ENCODE measurements at regions not wholly inside any gene's neighbourhood (a gene's known extent, or its start where the extent isn't known, plus 50 kb on each side); places are given as distances from the start of the nearest gene placed in this dataset.

DNA sequence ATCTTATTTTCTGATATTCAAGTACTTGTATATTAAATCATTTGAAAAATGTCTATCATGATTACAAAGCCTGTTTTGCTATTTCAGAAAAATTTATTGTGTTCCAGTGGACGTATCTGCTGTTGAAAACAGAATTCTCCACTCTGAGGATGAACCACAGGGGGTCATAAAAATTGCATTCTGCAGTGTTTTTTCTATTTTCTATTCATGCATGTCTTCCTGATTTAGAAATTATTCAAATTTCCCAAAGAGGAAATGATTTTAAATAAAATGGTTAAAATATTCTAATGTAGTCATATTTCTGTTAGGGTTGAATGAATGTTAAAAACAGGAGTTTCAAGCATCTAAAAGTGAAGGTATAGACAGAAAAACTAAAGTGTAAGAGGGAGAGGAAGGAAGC is 111.5 kb upstream of the ANKRD55 start:
- H3K4me3 ChIP-seq: no peak overlapping the region
- H3K27me3 ChIP-seq: no peaks in the 10 kb centered on the region
- H3K27ac ChIP-seq: no peak overlapping the region
- peaks cover 0 to 17% of the 10 kb centered on the region in 2 donors for H3K4me1 ChIP-seq
- ATAC-seq (no peak), DNase-seq (no peak)
- intact Hi-C loops (cut with DNase I): no loop called here
- no peaks in the 10 kb centered on the region for H3K36me3 ChIP-seq
- TF ChIP-seq, protein P1, sequence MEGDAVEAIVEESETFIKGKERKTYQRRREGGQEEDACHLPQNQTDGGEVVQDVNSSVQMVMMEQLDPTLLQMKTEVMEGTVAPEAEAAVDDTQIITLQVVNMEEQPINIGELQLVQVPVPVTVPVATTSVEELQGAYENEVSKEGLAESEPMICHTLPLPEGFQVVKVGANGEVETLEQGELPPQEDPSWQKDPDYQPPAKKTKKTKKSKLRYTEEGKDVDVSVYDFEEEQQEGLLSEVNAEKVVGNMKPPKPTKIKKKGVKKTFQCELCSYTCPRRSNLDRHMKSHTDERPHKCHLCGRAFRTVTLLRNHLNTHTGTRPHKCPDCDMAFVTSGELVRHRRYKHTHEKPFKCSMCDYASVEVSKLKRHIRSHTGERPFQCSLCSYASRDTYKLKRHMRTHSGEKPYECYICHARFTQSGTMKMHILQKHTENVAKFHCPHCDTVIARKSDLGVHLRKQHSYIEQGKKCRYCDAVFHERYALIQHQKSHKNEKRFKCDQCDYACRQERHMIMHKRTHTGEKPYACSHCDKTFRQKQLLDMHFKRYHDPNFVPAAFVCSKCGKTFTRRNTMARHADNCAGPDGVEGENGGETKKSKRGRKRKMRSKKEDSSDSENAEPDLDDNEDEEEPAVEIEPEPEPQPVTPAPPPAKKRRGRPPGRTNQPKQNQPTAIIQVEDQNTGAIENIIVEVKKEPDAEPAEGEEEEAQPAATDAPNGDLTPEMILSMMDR (IDR thresholded peaks at IDR 0.05): no peak
- H3K9me3 ChIP-seq: peaks cover 0 to 2% of the 10 kb centered on the region in 2 donors

DNA sequence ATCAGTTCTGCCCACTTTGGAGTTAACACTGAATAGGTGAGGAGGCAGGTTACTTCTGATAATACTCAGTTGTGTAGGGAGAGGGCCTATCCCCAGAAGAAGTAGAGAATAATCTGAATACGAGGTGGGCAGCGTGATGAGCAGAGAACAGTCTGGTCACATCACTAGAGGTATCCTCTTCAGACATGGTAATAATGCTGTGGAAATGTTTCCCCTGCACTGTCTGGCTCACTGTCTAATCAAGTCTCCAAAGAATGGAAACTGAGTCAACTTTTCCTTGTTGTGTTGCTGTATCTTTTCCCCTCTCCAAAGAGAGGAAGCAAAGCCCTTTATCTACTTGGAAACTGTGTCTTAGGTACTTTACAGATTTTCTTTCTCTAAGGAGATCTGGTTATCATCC is 110.9 kb upstream of the ANKRD55 start:
- H3K27ac ChIP-seq: no peak overlapping the region
- ATAC-seq (no peak), DNase-seq (no peak)
- H3K4me1 ChIP-seq: peaks cover 0 to 15% of the 10 kb centered on the region in 2 donors
- TF ChIP-seq, protein P1 (IDR thresholded peaks at IDR 0.05): no peak
- H3K36me3 ChIP-seq: no peaks in the 10 kb centered on the region
- intact Hi-C loops (cut with DNase I): no loop called here
- no peak overlapping the region for H3K4me3 ChIP-seq
- H3K9me3 ChIP-seq: peaks cover 0 to 2% of the 10 kb centered on the region in 2 donors
- H3K27me3 ChIP-seq: no peaks in the 10 kb centered on the region

DNA sequence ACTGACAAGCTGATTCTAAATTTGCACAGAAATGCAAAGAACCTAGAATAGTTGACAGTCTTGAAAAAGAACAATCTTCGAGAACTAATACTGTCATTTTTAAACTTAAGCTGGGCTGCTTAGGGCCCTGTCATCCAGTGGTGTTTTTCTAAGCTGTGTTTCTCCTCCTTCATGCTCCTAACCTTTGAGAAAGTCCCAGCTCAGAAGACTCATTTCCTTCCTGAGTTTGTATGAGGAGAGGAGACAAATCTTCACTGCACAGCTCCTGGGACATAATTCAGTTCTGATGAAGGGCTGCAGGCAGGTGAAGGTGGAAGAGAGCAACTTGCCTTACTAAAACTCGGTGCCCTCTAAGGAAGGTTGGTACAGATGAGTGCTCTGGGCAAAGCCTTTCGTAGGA is 109.5 kb upstream of the ANKRD55 start:
- Histone ChIP-seq H3K27ac (no peak overlapping the region), H3K27me3 (no peaks in the 10 kb centered on the region), H3K36me3 (no peaks in the 10 kb centered on the region), H3K9me3 (peaks cover 0 to 2% of the 10 kb centered on the region in 2 donors), H3K4me3 (no peak overlapping the region), H3K4me1 (peaks cover 0 to 12% of the 10 kb centered on the region in 2 donors)
- DNase-seq: no peak
- intact Hi-C loops (cut with DNase I): no loop called here
- ATAC-seq: no peak
- TF ChIP-seq, protein P1 (IDR thresholded peaks at IDR 0.05): no peak

DNA sequence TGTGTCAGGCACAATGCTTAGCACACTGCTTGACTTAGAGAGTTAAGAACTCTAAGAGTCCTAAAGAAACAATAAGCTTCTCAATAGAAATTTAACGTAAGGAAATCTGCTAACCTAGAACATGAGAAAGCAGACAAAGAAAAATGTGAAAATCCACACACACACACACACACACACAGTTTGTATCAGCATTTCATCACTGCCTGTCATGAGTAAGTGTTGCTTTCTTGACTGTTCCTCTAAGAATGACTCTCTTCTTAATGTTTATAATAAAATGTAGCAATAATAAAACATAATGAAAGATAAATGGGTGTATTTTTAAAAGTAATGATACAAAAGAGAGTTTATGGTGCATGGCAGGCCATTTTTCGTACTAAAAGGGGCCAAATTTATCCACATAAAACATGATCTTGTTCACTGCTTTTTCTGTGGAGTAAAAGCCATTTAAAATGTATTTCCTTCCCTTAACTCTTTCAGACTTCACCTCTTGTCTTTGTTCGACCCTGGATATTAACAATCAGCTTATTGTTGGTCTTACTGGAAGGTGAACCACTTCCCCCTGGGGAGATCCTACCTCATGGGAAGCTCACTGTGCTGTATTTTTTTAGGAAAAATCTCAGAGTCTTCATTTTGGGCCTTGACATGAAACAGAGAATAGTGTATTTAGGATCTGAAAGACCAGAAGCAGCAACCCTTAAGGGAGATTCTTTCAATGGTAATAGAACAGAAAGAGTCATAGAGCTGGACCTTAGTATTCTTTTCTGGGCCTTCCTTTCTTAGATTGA is 107.3 kb upstream of the ANKRD55 start:
- intact Hi-C loops (cut with DNase I): no loop called here
- no peak overlapping the region for H3K4me3 ChIP-seq
- ATAC-seq (no peak), DNase-seq (no peak)
- H3K4me1 ChIP-seq: no peaks in the 10 kb centered on the region
- peaks cover 0 to 2% of the 10 kb centered on the region in 2 donors for H3K9me3 ChIP-seq
- no peaks in the 10 kb centered on the region for H3K36me3 ChIP-seq
- TF ChIP-seq, protein P1 (IDR thresholded peaks at IDR 0.05): no peak
- H3K27me3 ChIP-seq: no peaks in the 10 kb centered on the region
- H3K27ac ChIP-seq: no peak overlapping the region

DNA sequence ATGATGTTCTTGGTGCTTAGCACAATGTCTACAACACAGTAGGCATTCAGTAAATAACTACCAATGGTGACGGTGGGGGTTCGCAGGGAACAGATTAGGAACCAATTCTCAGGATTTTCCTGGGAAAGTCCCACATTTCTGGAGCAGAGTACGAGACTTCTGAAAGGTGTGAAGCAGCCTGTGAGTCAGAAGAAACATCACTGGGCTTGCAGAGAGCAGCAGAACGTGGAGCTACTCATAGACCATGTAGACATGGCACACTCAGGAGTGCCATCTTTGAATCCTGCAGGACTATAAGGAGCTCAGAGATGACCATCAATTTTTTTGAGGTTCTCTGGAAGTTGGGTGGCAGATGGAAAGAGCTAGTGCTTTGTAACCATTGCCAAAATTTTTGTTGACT is 106.6 kb upstream of the ANKRD55 start:
- H3K9me3 ChIP-seq: peaks cover 0 to 8% of the 10 kb centered on the region in 2 donors
- H3K4me1 ChIP-seq: no peaks in the 10 kb centered on the region
- intact Hi-C loops (cut with DNase I): no loop called here
- H3K27ac ChIP-seq: no peak overlapping the region
- H3K4me3 ChIP-seq: no peak overlapping the region
- H3K27me3 ChIP-seq: no peaks in the 10 kb centered on the region
- H3K36me3 ChIP-seq: no peaks in the 10 kb centered on the region
- TF ChIP-seq, protein P1 (IDR thresholded peaks at IDR 0.05): no peak
- no peak for DNase-seq
- ATAC-seq: no peak

Data from left lung (tissue), 4 donors.